Liver (tissue), 8 donors: ENCODE measurements at regions not wholly inside any gene's neighbourhood (a gene's known extent, or its start where the extent isn't known, plus 50 kb on each side); places are given as distances from the start of the nearest gene placed in this dataset.

Source experiments
- DNase-seq: peaks from one replicate; pipeline ENCODE4 v3.0.0-alpha.2; 2017; ENCODE audit warnings: low spot score
- H3K27ac ChIP-seq, 2 donors: one replicate each; pipeline ENCODE4 v1.7.0; 2013; ENCODE audit warnings: inconsistent platforms in 2 of 2, low read length in 2 of 2, control low read depth in 1 of 2, low read depth in 1 of 2, mild to moderate bottlenecking in 1 of 2
- H3K27me3 ChIP-seq, 4 donors: one replicate each; pipeline versions ENCODE4 v1.6.1 to v1.7.0; 2013; ENCODE audit warnings: low read length in 3 of 4, inconsistent platforms in 1 of 4, mild to moderate bottlenecking in 1 of 4, moderate library complexity in 1 of 4; ENCODE audit not compliant: control insufficient read depth in 4 of 4, insufficient read depth in 4 of 4
- H3K36me3 ChIP-seq, 4 donors: one replicate each; pipeline versions ENCODE4 v1.6.1 to v1.7.0; 2013; ENCODE audit warnings: low read length in 3 of 4, mild to moderate bottlenecking in 3 of 4, low read depth in 1 of 4, moderate library complexity in 1 of 4; ENCODE audit not compliant: control insufficient read depth in 4 of 4, insufficient read depth in 3 of 4
- H3K4me1 ChIP-seq, 4 donors: one replicate each; pipeline versions ENCODE4 v1.6.1 to v1.7.0; 2013; ENCODE audit warnings: low read length in 3 of 4, mild to moderate bottlenecking in 3 of 4, moderate library complexity in 1 of 4; ENCODE audit not compliant: control insufficient read depth in 4 of 4, insufficient read depth in 4 of 4
- H3K4me3 ChIP-seq, 3 donors: one replicate each; pipeline versions ENCODE4 v1.6.1 to v1.7.0; 2013; ENCODE audit warnings: low read length in 3 of 3, control low read depth in 1 of 3, low read depth in 1 of 3, mild to moderate bottlenecking in 1 of 3
- H3K9ac ChIP-seq, 2 donors: one replicate each; pipeline ENCODE4 v1.7.0; 2013; ENCODE audit warnings: low read length in 2 of 2, mild to moderate bottlenecking in 2 of 2, moderate library complexity in 2 of 2, control low read depth in 1 of 2, low read depth in 1 of 2
- H3K9me3 ChIP-seq, 4 donors: one replicate each; pipeline versions ENCODE4 v1.6.1 to v1.7.0; 2013; ENCODE audit warnings: low read length in 3 of 4; ENCODE audit not compliant: control insufficient read depth in 4 of 4
- EGR1 ChIP-seq, 2 donors: IDR thresholded peaks; 2 replicates each; pipeline ENCODE4 v1.6.1; 2016 to 2018; ENCODE audit warnings: antibody characterized with exemption in 2 of 2, low read depth in 2 of 2
- FOXA1 ChIP-seq: IDR thresholded peaks from 2 replicates; pipeline ENCODE4 v1.6.1; 2016; ENCODE audit warnings: antibody characterized with exemption
- FOXA2 ChIP-seq: IDR thresholded peaks from 2 replicates; pipeline ENCODE4 v1.6.1; 2016; ENCODE audit warnings: antibody characterized with exemption
- GABPA ChIP-seq, 2 donors: IDR thresholded peaks in 1 of 2; conservative IDR thresholded peaks in 1 of 2; 2 replicates each; pipeline ENCODE4 v1.6.1; 2016; ENCODE audit warnings: antibody characterized with exemption in 2 of 2, mild to moderate bottlenecking in 1 of 2, moderate library complexity in 1 of 2
- HNF4A ChIP-seq, 2 donors: conservative IDR thresholded peaks; 2 replicates each; pipeline ENCODE4 v1.6.1; 2016; ENCODE audit warnings: antibody characterized with exemption in 2 of 2, mild to moderate bottlenecking in 2 of 2
- HNF4G ChIP-seq: IDR thresholded peaks from 2 replicates; pipeline ENCODE4 v1.6.1; 2016; ENCODE audit warnings: antibody characterized with exemption
- JUND ChIP-seq, 2 donors: IDR thresholded peaks; 2 replicates each; pipeline ENCODE4 v1.6.1; 2016; ENCODE audit warnings: antibody characterized with exemption in 2 of 2
- MAX ChIP-seq: IDR thresholded peaks from 2 replicates; pipeline ENCODE4 v1.6.1; 2016; ENCODE audit warnings: antibody characterized with exemption
- NR2F2 ChIP-seq: IDR thresholded peaks from 2 replicates; pipeline ENCODE4 v1.6.1; 2016; ENCODE audit warnings: antibody characterized with exemption
- RAD21 ChIP-seq, 2 donors: IDR thresholded peaks; 2 replicates each; pipeline ENCODE4 v1.6.1; 2016; ENCODE audit warnings: antibody characterized with exemption in 2 of 2, mild to moderate bottlenecking in 2 of 2
- RXRA ChIP-seq, 2 donors: IDR thresholded peaks; 2 replicates each; pipeline ENCODE4 v1.6.1; 2017 to 2018; ENCODE audit warnings: antibody characterized with exemption in 2 of 2, mild to moderate bottlenecking in 1 of 2
- SP1 ChIP-seq: IDR thresholded peaks from 2 replicates; pipeline ENCODE4 v1.6.1; 2018; ENCODE audit warnings: antibody characterized with exemption, mild to moderate bottlenecking
- TAF1 ChIP-seq: conservative IDR thresholded peaks from 2 replicates; pipeline ENCODE4 v1.6.1; 2016; ENCODE audit warnings: antibody characterized with exemption, mild to moderate bottlenecking
- YY1 ChIP-seq: IDR thresholded peaks from 2 replicates; pipeline ENCODE4 v1.6.1; 2016; ENCODE audit warnings: antibody characterized with exemption, mild to moderate bottlenecking
- WGBS: extraction: QIAGEN DNeasy Blood & Tissue Kit; methylation state at CpG from one replicate; pipeline ENCODE4 v1.1.7; 2013; 5-methylcytosine and 5-hydroxymethylcytosine counted together
- TF ChIP-seq, protein P1 (sequence below): fragments of 150-350 bp; IDR thresholded peaks from 2 replicates; pipeline ENCODE4 v1.5.1; 2017; ENCODE audit warnings: improper control_type of control experiment, low read depth, low read length; ENCODE audit not compliant: missing input control
- TF ChIP-seq, protein P2 (sequence below): IDR thresholded peaks from 2 replicates; pipeline ENCODE4 v1.6.1; 2016; ENCODE audit warnings: antibody characterized with exemption, mild to moderate bottlenecking
- donor health status: healthy.
- donor health status: healthy.
- donor health status: healthy.
- donor health status: healthy.
- donor health status: healthy.

DNA sequence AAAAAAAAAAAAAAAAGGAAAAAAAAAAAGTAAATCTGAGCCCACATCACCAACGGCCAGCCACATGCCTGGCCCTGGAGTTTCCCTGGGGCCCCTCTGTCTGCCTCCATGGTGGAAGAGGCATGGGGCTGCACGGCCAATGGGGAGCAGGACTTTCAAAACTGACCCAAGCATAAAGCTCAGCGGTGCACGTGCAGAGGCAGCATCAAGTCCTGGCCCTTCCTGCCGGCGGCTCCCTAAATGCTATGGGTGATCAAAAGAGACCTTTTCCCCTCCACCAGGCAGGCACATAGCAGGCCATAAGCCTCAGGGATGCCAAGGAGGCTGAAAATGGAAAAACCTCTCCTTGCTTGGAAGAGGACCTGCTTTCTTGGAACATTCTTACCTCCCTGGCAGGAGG, 94.3 kb downstream of the OAT start (continued):
- TF ChIP-seq, protein P1, sequence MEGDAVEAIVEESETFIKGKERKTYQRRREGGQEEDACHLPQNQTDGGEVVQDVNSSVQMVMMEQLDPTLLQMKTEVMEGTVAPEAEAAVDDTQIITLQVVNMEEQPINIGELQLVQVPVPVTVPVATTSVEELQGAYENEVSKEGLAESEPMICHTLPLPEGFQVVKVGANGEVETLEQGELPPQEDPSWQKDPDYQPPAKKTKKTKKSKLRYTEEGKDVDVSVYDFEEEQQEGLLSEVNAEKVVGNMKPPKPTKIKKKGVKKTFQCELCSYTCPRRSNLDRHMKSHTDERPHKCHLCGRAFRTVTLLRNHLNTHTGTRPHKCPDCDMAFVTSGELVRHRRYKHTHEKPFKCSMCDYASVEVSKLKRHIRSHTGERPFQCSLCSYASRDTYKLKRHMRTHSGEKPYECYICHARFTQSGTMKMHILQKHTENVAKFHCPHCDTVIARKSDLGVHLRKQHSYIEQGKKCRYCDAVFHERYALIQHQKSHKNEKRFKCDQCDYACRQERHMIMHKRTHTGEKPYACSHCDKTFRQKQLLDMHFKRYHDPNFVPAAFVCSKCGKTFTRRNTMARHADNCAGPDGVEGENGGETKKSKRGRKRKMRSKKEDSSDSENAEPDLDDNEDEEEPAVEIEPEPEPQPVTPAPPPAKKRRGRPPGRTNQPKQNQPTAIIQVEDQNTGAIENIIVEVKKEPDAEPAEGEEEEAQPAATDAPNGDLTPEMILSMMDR: no peak
- TF ChIP-seq FOXA2 (no peak), NR2F2 (no peak), YY1 (no peak), TAF1 (no peak)

GRCh38 chr10:124323806-124324205, 94.9 kb downstream of the OAT start:
- no peak overlapping the region for H3K4me3 ChIP-seq
- TF ChIP-seq HNF4A (conservative IDR thresholded peaks at IDR 0.05) (no peak), NR2F2 (no peak), GABPA (IDR thresholded peaks at IDR 0.05 in 1 of 2, conservative IDR thresholded peaks at IDR 0.05 in 1 of 2) (no peak), YY1 (no peak), SP1 (no peak), RAD21 (IDR thresholded peaks at IDR 0.05) (no peak), MAX (no peak), FOXA1 (no peak), RXRA (IDR thresholded peaks at IDR 0.05) (no peak), EGR1 (IDR thresholded peaks at IDR 0.05; ENCODE audit: low read depth in 2 of 2) (no peak), FOXA2 (no peak)
- no peaks in the 10 kb centered on the region for H3K9me3 ChIP-seq
- H3K27me3 ChIP-seq: no peaks in the 10 kb centered on the region
- H3K4me1 ChIP-seq: no peaks in the 10 kb centered on the region
- WGBS: 64% methylated on average over 5 of the region's 5 CpGs
- H3K36me3 ChIP-seq: no peaks in the 10 kb centered on the region
- H3K27ac ChIP-seq: no peak overlapping the region
- DNase-seq: no peak
- H3K9ac ChIP-seq: no peak overlapping the region

DNA sequence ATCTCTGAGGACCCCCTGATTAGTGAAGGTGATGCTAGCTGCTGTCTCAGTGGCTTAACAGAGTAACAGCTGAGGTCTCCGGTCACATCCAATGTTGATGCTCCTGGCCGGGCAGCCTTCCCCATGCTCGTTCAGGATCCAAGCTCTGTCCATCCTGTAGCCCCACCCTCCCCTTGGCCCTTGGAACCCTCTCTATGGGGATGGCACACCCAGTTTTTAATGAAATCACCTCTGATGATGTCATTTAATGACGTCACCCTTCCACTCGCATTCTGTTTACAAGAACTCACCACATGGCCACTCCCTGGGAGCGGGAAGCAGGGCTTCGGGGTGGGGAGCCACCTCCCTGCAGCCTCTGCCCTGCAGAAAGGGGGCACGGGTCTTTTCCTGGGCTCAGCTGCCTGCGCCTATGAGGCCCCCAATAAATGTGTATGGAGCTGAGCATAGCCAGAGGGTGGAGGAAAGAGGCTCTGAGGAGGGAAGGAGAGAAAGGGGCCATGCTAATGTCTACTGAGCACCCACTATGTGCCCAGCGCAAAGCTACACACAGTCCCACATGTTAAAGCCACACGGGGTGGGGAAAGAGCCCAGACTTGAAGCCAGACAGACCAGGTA, 95.5 kb downstream of the OAT start:
- H3K4me3 ChIP-seq: no peak overlapping the region
- no peaks in the 10 kb centered on the region for H3K36me3 ChIP-seq
- no peak overlapping the region for H3K27ac ChIP-seq
- H3K4me1 ChIP-seq: no peaks in the 10 kb centered on the region
- no peak overlapping the region for H3K9ac ChIP-seq
- DNase-seq: no peak
- no peaks in the 10 kb centered on the region for H3K27me3 ChIP-seq
- TF ChIP-seq SP1 (no peak), MAX (no peak), HNF4G (no peak), JUND (IDR thresholded peaks at IDR 0.05) (no peak), RXRA (IDR thresholded peaks at IDR 0.05) (no peak), EGR1 (IDR thresholded peaks at IDR 0.05; ENCODE audit: low read depth in 2 of 2) (no peak)
- TF ChIP-seq, protein P2, sequence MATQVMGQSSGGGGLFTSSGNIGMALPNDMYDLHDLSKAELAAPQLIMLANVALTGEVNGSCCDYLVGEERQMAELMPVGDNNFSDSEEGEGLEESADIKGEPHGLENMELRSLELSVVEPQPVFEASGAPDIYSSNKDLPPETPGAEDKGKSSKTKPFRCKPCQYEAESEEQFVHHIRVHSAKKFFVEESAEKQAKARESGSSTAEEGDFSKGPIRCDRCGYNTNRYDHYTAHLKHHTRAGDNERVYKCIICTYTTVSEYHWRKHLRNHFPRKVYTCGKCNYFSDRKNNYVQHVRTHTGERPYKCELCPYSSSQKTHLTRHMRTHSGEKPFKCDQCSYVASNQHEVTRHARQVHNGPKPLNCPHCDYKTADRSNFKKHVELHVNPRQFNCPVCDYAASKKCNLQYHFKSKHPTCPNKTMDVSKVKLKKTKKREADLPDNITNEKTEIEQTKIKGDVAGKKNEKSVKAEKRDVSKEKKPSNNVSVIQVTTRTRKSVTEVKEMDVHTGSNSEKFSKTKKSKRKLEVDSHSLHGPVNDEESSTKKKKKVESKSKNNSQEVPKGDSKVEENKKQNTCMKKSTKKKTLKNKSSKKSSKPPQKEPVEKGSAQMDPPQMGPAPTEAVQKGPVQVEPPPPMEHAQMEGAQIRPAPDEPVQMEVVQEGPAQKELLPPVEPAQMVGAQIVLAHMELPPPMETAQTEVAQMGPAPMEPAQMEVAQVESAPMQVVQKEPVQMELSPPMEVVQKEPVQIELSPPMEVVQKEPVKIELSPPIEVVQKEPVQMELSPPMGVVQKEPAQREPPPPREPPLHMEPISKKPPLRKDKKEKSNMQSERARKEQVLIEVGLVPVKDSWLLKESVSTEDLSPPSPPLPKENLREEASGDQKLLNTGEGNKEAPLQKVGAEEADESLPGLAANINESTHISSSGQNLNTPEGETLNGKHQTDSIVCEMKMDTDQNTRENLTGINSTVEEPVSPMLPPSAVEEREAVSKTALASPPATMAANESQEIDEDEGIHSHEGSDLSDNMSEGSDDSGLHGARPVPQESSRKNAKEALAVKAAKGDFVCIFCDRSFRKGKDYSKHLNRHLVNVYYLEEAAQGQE: no peak
- TF ChIP-seq, protein P1: no peak
- WGBS: 63% methylated on average over 11 of the region's 11 CpGs
- no peaks in the 10 kb centered on the region for H3K9me3 ChIP-seq
